Parathyroid adenoma (tissue), 2 donors: ENCODE measurements at regions not wholly inside any gene's neighbourhood (a gene's known extent, or its start where the extent isn't known, plus 50 kb on each side); places are given as distances from the start of the nearest gene placed in this dataset.
A peak's percentile ranks its signal among the peaks of the same experiment; 100 is the strongest.

Source experiments
- H2AFZ ChIP-seq: fragments of 300-600 bp; sonication (generic); one replicate; pipeline ENCODE4 v1.7.0; 2017; ENCODE audit warnings: antibody characterized with exemption, mild to moderate bottlenecking
- H3K27ac ChIP-seq: fragments of 300-600 bp; sonication (generic); one replicate; pipeline ENCODE4 v1.7.0; 2017
- H3K27me3 ChIP-seq: fragments of 300-600 bp; sonication (generic); one replicate; pipeline ENCODE4 v1.7.0; 2017; ENCODE audit warnings: low read length; ENCODE audit not compliant: control insufficient read depth, insufficient read depth
- H3K36me3 ChIP-seq: fragments of 300-600 bp; sonication (generic); one replicate; pipeline ENCODE4 v1.7.0; 2017; ENCODE audit warnings: low read length; ENCODE audit not compliant: control insufficient read depth, insufficient read depth
- H3K4me1 ChIP-seq: fragments of 300-600 bp; sonication (generic); one replicate; pipeline ENCODE4 v1.7.0; 2017; ENCODE audit warnings: control low read depth
- H3K4me2 ChIP-seq: fragments of 300-600 bp; sonication (generic); one replicate; pipeline ENCODE4 v1.7.0; 2017; ENCODE audit warnings: low read length
- H3K4me3 ChIP-seq: fragments of 300-600 bp; sonication (generic); one replicate; pipeline ENCODE4 v1.7.0; 2017; ENCODE audit warnings: low read depth, low read length
- H3K79me2 ChIP-seq: fragments of 300-600 bp; sonication (generic); one replicate; pipeline ENCODE4 v1.7.0; 2017; ENCODE audit warnings: control low read depth
- H3K9ac ChIP-seq: fragments of 300-600 bp; sonication (generic); one replicate; pipeline ENCODE4 v1.7.0; 2017; ENCODE audit warnings: mild to moderate bottlenecking
- H3K9me3 ChIP-seq: fragments of 300-600 bp; sonication (generic); one replicate; pipeline ENCODE4 v1.7.0; 2017; ENCODE audit warnings: low read length; ENCODE audit not compliant: control insufficient read depth
- TF ChIP-seq, protein P1 (sequence below): fragments of 300-600 bp; sonication (generic); IDR thresholded peaks from one replicate; pipeline ENCODE4 v1.7.0; 2017; ENCODE audit warnings: antibody characterized with exemption, mild to moderate bottlenecking
- donor health status: primary hyperparathyroidism.

DNA sequence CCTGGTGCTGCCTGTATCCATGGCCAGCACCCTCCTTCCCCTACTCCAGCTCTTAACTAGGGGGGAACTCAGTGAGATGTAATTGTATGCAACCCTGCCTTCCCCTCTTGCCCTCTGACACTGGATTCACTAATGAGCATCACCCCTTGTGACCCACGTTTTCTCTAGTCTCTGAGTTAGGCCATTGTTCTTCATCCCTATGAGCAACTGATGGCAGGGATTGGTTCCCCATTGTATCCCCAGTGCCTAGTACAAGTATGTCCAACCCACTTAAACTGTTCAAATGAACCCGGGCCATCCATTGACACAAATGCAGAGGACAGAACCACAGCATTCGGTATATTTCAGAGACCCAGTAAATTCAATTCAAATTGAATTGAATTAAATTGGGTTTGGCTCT, 77.6 kb upstream of the ASTN2 start:
- TF ChIP-seq, protein P1, sequence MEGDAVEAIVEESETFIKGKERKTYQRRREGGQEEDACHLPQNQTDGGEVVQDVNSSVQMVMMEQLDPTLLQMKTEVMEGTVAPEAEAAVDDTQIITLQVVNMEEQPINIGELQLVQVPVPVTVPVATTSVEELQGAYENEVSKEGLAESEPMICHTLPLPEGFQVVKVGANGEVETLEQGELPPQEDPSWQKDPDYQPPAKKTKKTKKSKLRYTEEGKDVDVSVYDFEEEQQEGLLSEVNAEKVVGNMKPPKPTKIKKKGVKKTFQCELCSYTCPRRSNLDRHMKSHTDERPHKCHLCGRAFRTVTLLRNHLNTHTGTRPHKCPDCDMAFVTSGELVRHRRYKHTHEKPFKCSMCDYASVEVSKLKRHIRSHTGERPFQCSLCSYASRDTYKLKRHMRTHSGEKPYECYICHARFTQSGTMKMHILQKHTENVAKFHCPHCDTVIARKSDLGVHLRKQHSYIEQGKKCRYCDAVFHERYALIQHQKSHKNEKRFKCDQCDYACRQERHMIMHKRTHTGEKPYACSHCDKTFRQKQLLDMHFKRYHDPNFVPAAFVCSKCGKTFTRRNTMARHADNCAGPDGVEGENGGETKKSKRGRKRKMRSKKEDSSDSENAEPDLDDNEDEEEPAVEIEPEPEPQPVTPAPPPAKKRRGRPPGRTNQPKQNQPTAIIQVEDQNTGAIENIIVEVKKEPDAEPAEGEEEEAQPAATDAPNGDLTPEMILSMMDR = no peak
- H3K4me3 ChIP-seq = no peak overlapping the region
- H3K36me3 ChIP-seq = no peaks in the 10 kb centered on the region
- H3K9ac ChIP-seq = no peak overlapping the region
- no peaks in the 10 kb centered on the region for H3K27me3 ChIP-seq
- no peaks in the 10 kb centered on the region for H3K4me1 ChIP-seq
- no peak overlapping the region for H2AFZ ChIP-seq
- H3K4me2 ChIP-seq = no peak overlapping the region
- H3K9me3 ChIP-seq = no peaks in the 10 kb centered on the region
- no peaks in the 10 kb centered on the region for H3K79me2 ChIP-seq
- no peak overlapping the region for H3K27ac ChIP-seq

DNA sequence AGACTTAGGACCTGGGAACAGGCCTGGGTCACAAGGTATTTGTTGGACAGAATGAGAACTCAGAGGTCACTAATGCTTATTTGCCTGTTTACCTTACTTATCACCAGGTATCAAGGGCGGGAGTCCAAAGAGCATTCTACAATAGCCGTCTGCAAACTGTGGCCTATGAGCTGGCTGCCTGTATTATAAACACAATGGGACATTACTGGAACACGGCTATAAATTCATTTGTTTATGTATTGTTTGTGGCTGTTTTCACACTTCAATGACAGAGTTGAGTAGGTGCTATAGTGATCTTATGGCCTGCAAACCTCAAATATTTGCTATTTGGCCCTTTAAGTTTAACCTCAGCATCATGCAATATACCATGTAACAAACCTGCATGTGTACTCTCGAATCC, 76.6 kb upstream of the ASTN2 start:
- no peak overlapping the region for H3K4me3 ChIP-seq
- H3K27ac ChIP-seq = no peak overlapping the region
- no peak overlapping the region for H3K4me2 ChIP-seq
- no peak overlapping the region for H2AFZ ChIP-seq
- no peaks in the 10 kb centered on the region for H3K79me2 ChIP-seq
- no peak overlapping the region for H3K9ac ChIP-seq
- no peaks in the 10 kb centered on the region for H3K36me3 ChIP-seq
- no peaks in the 10 kb centered on the region for H3K9me3 ChIP-seq
- TF ChIP-seq, protein P1 = no peak
- H3K4me1 ChIP-seq = no peaks in the 10 kb centered on the region
- no peaks in the 10 kb centered on the region for H3K27me3 ChIP-seq

DNA sequence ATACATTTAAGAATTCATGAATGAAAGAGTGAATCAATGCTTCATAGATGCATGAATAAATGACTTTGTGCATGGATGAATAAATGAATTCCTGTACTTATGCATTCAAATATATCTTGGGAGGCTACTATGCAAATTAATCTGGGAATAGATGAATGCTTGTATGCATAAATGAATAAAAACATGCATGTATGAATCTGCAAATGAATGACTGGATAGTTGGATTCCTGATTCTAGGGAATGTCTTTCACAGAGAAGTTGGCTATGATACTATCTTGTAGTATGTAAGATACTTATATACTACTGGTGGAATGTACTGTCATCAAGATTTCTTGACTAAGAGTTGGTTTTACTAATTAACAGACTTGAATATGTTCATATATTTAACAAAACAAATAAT, 75.3 kb upstream of the ASTN2 start:
- no peak overlapping the region for H3K27ac ChIP-seq

DNA sequence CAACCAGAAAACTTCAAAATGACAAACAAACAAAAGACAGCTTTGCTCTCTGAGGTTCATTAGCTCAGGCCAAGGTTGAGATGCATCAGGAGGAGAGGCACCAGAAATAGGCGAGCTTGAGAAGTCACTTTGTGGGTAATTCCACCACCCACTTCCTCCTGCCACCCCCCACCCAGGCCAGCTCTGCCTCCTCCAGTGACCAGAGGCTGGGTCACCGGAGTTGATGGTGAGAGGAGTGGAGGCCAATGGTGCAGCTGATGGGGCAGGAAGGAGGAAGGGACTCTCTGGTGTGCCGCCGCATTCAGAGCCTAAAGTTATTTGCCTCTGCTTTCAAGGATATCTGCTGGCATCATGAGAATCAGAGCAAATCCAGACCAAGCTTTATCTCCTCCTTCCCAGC, 73.8 kb upstream of the ASTN2 start:
- no peak overlapping the region for H3K4me3 ChIP-seq
- TF ChIP-seq, protein P1 = no peak
- no peaks in the 10 kb centered on the region for H3K9me3 ChIP-seq
- H3K79me2 ChIP-seq = no peaks in the 10 kb centered on the region
- no peak overlapping the region for H3K4me2 ChIP-seq
- no peaks in the 10 kb centered on the region for H3K36me3 ChIP-seq
- H3K4me1 ChIP-seq = no peaks in the 10 kb centered on the region
- H2AFZ ChIP-seq = no peak overlapping the region
- no peak overlapping the region for H3K9ac ChIP-seq
- H3K27me3 ChIP-seq = no peaks in the 10 kb centered on the region
- no peak overlapping the region for H3K27ac ChIP-seq

More for the DNA sequence above, 75.3 kb upstream of the ASTN2 start:
- Histone ChIP-seq H2AFZ (no peak overlapping the region), H3K36me3 (no peaks in the 10 kb centered on the region), H3K4me3 (no peak overlapping the region), H3K9me3 (no peaks in the 10 kb centered on the region), H3K9ac (no peak overlapping the region), H3K4me1 (no peaks in the 10 kb centered on the region), H3K27me3 (no peaks in the 10 kb centered on the region), H3K4me2 (no peak overlapping the region), H3K79me2 (no peaks in the 10 kb centered on the region)
- TF ChIP-seq, protein P1 = no peak

DNA sequence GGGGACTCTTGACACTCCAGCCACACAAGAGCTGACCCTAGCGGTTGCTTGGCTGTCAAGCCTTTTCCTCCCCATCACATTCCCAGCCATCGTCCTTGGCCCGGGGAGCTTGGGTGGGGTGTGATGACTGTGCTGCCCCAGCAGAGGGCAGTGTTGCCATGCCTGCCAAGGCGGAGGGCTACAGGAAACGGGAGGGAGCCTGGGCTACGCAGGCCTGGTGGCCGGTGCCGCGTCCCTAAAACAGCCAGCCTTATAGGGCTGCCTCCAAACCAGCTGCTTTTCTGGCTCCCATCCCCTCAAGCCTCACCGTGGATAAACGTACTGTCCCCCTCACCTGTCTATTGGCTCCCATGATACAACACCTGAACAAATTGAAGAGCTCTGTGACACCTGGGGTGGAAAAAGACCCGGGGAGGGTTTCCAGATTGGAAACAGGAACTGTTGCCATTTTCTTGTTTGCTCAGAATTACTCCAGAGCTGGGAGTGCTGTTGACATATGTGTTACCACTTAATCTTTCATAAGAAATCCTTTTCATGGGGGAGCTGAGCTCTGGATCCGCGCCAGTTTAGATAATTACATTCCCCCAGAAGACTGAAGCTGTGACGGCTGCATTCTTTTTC, 72.8 kb upstream of the ASTN2 start:
- peak overlapping the region; percentile 47 for H3K4me2 ChIP-seq
- peak overlapping the region; percentile 62 for H2AFZ ChIP-seq
- H3K4me3 ChIP-seq = no peak overlapping the region
- H3K4me1 ChIP-seq = no peaks in the 10 kb centered on the region
- H3K79me2 ChIP-seq = no peaks in the 10 kb centered on the region
- TF ChIP-seq, protein P1 = peak; percentile 69
- H3K9me3 ChIP-seq = no peaks in the 10 kb centered on the region
- no peaks in the 10 kb centered on the region for H3K27me3 ChIP-seq
- H3K9ac ChIP-seq = no peak overlapping the region
- no peak overlapping the region for H3K27ac ChIP-seq
- H3K36me3 ChIP-seq = no peaks in the 10 kb centered on the region
